Heart right ventricle (tissue), 16 donors: ENCODE measurements at regions not wholly inside any gene's neighbourhood (a gene's known extent, or its start where the extent isn't known, plus 50 kb on each side); places are given as distances from the start of the nearest gene placed in this dataset.

Experiments used
- ATAC-seq, 8 donors: fragments of 200-7000 bp; cut with Tn5 transposase; one replicate each; pipeline ENCODE4 v1.9.1; 2020; ENCODE audit warnings: mild to moderate bottlenecking in 8 of 8, moderate library complexity in 8 of 8, moderate number of reproducible peaks in 1 of 8
- DNase-seq, 2 donors: peaks; one replicate each; pipeline ENCODE4 v3.0.0-alpha.2; 2020
- H3K27ac ChIP-seq, 10 donors: fragments of 200-600 bp; sonication (generic) in 2 of 10; one replicate each; pipeline versions ENCODE4 v1.5.0 to v1.8.0; 2020 to 2022; ENCODE audit warnings: mild to moderate bottlenecking in 3 of 10
- H3K27me3 ChIP-seq, 7 donors: fragments of 200-600 bp; one replicate each; pipeline ENCODE4 v1.8.0; 2021 to 2022; ENCODE audit warnings: mild to moderate bottlenecking in 2 of 7
- H3K36me3 ChIP-seq, 9 donors: fragments of 200-600 bp; sonication (generic) in 1 of 9; one replicate each; pipeline versions ENCODE4 v1.5.0 to v1.8.0; 2020 to 2022; ENCODE audit warnings: mild to moderate bottlenecking in 2 of 9
- H3K4me1 ChIP-seq, 9 donors: fragments of 200-600 bp; sonication (generic) in 1 of 9; one replicate each; pipeline versions ENCODE4 v1.5.0 to v1.8.0; 2020 to 2022; ENCODE audit warnings: mild to moderate bottlenecking in 4 of 9
- H3K4me3 ChIP-seq, 10 donors: fragments of 200-600 bp; sonication (generic) in 2 of 10; one replicate each; pipeline versions ENCODE4 v1.5.0 to v1.8.0; 2020 to 2022; ENCODE audit warnings: mild to moderate bottlenecking in 7 of 10, moderate library complexity in 2 of 10
- H3K9me3 ChIP-seq, 11 donors: fragments of 200-600 bp in 10 of 11; sonication (generic) in 2 of 11; one replicate each; pipeline versions ENCODE4 v1.5.0 to v1.8.0; 2013 to 2022; ENCODE audit warnings: mild to moderate bottlenecking in 2 of 11, control low read depth in 1 of 11, moderate library complexity in 1 of 11
- CTCF ChIP-seq, 9 donors: fragments of 200-600 bp; sonication (generic) in 2 of 9; IDR thresholded peaks; one replicate each; pipeline versions ENCODE4 v1.5.0 to v1.8.0; 2021 to 2022; ENCODE audit warnings: antibody characterized with exemption in 9 of 9, mild to moderate bottlenecking in 5 of 9, moderate library complexity in 1 of 9
- WGBS, 2 donors: extraction: QIAGEN DNeasy Blood & Tissue Kit; methylation state at CpG; one replicate each; pipeline ENCODE4 v1.1.7; 2013; ENCODE audit warnings: inconsistent platforms in 1 of 2; 5-methylcytosine and 5-hydroxymethylcytosine counted together
- intact Hi-C, 10 donors: fragments of 100-400 bp; cut with DNase I; formaldehyde crosslinking; loops; one replicate each; pipeline versions ENCODE4 v1.11.1 to v1.14.2; 2022
- donor health status: Arrhythmogenic right ventricular cardiomyopathy.
- donor health status: ischemic (EF 13 %, LVEDD 7.1; RV severe dilation, severe dysfunction).
- donor health status: healthy with polysubstance abuse.
- donor health status: DM: no; HTN: yes; CAD: no.
- donor health status: DM: no; HTN: no; CAD: no.
- donor health status: ischemic (EF 25% LVEDD 6.9; RV normal size, moderate dysfunction).
- donor health status: ischemic (EF 25% LVEDD 5.7; RV mildly dilated, moderate dysfunction).
- donor health status: healthy.
- donor health status: DM: yes; HTN: yes; CAD: no.
- donor health status: Ischemic cardiomyopathy.
- donor health status: ischemic (EF 35%, LVEDD 5.7; RV mildly dilated, moderate dysfunction).
- donor health status: nonischemic (EF 11% LVEDD 7.7; RV severe dilation, severe dysfunction).
- donor health status: DM: yes; HTN: yes; CAD: no.
- donor health status: PGD.
- donor health status: ischemic (EF 29% LVEDD 5.4; RV normal size, mild dysfunction).
- donor health status: nonischemic (EF 23%, LVEDD 6.1; RV moderate dilation, normal function).

- TF ChIP-seq CTCF (IDR thresholded peaks at IDR 0.05), result peak in 8 of 9 donors; percentile 40 to 94 (median 87)
- WGBS, 2 donors, result 69 to 72% methylated on average over 15 of the region's 15 CpGs
- no peaks in the 10 kb centered on the region for H3K9me3 ChIP-seq
- H3K36me3 ChIP-seq, result no peaks in the 10 kb centered on the region
- H3K27me3 ChIP-seq, result no peaks in the 10 kb centered on the region
- peak overlapping the region in 4 of 10 donors; percentile 12 to 26 (median 23) for H3K27ac ChIP-seq
- DNase-seq (peak; percentile 82 to 87), ATAC-seq (peak; percentile 30 to 86 (median 70))
- intact Hi-C loops, result loop anchor here in 6 of 10 donors (1.0 to 10.0 kb wide), 8 partner anchors 55 to 276 kb away; partner anchors contain the start of gene ZNF532 (in 1 of the 6)
- no peak overlapping the region for H3K4me3 ChIP-seq
- peaks cover 0 to 33% (median 5%) of the 10 kb centered on the region in 9 donors for H3K4me1 ChIP-seq
Measured at GRCh38 chr18:59056706-59057492, 82.8 kb upstream of the SEC11C start.

- H3K4me3 ChIP-seq, result no peak overlapping the region
- TF ChIP-seq CTCF (IDR thresholded peaks at IDR 0.05), result peak in 1 of 9 donors; percentile 15
- no peaks in the 10 kb centered on the region for H3K36me3 ChIP-seq
- no peaks in the 10 kb centered on the region for H3K27me3 ChIP-seq
- peak overlapping the region in 1 of 10 donors; percentile 26 for H3K27ac ChIP-seq
- no peak for ATAC-seq
- intact Hi-C loops, result loop anchor here in 6 of 10 donors (1.0 to 10.0 kb wide), 8 partner anchors 55 to 277 kb away; partner anchors contain the start of gene ZNF532 (in 1 of the 6)
- WGBS, 2 donors, result 82 to 90% methylated on average over 4 of the region's 4 CpGs
- H3K9me3 ChIP-seq, result no peaks in the 10 kb centered on the region
- H3K4me1 ChIP-seq, result peaks cover 0 to 33% (median 5%) of the 10 kb centered on the region in 9 donors
- no peak for DNase-seq
Measured at GRCh38 chr18:59057493-59057795, 82.2 kb upstream of the SEC11C start.

GRCh38 chr18:59057969-59058368 lies 81.7 kb upstream of the SEC11C start:
- Histone ChIP-seq H3K27ac (peak overlapping the region in 1 of 10 donors; percentile 33), H3K4me3 (no peak overlapping the region), H3K27me3 (no peaks in the 10 kb centered on the region), H3K9me3 (no peaks in the 10 kb centered on the region), H3K4me1 (peaks cover 0 to 32% (median 5%) of the 10 kb centered on the region in 9 donors), H3K36me3 (no peaks in the 10 kb centered on the region)
- peak in 2 of 8 donors; percentile 29 to 30 for ATAC-seq
- no peak for DNase-seq
- 53 to 56% methylated on average over 4 of the region's 4 CpGs for WGBS, 2 donors
- intact Hi-C loops, result loop anchor here in 6 of 10 donors (1.0 to 10.0 kb wide), 8 partner anchors 56 to 277 kb away; partner anchors contain the start of gene ZNF532 (in 1 of the 6)
- TF ChIP-seq CTCF (IDR thresholded peaks at IDR 0.05), result no peak

GRCh38 chr18:59059140-59059539 lies 80.5 kb upstream of the SEC11C start:
- H3K4me1 ChIP-seq, result peaks cover 4 to 39% (median 12%) of the 10 kb centered on the region in 9 donors
- no peaks in the 10 kb centered on the region for H3K9me3 ChIP-seq
- DNase-seq (no peak), ATAC-seq (peak in 1 of 8 donors; percentile 4)
- H3K36me3 ChIP-seq, result no peaks in the 10 kb centered on the region
- H3K27me3 ChIP-seq, result no peaks in the 10 kb centered on the region
- no peak for TF ChIP-seq CTCF (IDR thresholded peaks at IDR 0.05)
- H3K4me3 ChIP-seq, result no peak overlapping the region
- 95 to 96% methylated on average over 4 of the region's 4 CpGs for WGBS, 2 donors
- intact Hi-C loops, result loop anchor here in 6 of 10 donors (1.0 to 10.0 kb wide), 7 partner anchors 57 to 278 kb away; partner anchors contain the start of gene ZNF532 (in 1 of the 6)
- H3K27ac ChIP-seq, result peak overlapping the region in 2 of 10 donors; percentile 33 to 42
